ENCODE measurements at regions not wholly inside any gene's neighbourhood (a gene's known extent, or its start where the extent isn't known, plus 50 kb on each side); places are given as distances from the start of the nearest gene placed in this dataset.
"Not testable (repeated sequence)": the region's sequence is repeated elsewhere in the genome, so short reads cannot be mapped to it uniquely, and the experiment has no call there.

DNA sequence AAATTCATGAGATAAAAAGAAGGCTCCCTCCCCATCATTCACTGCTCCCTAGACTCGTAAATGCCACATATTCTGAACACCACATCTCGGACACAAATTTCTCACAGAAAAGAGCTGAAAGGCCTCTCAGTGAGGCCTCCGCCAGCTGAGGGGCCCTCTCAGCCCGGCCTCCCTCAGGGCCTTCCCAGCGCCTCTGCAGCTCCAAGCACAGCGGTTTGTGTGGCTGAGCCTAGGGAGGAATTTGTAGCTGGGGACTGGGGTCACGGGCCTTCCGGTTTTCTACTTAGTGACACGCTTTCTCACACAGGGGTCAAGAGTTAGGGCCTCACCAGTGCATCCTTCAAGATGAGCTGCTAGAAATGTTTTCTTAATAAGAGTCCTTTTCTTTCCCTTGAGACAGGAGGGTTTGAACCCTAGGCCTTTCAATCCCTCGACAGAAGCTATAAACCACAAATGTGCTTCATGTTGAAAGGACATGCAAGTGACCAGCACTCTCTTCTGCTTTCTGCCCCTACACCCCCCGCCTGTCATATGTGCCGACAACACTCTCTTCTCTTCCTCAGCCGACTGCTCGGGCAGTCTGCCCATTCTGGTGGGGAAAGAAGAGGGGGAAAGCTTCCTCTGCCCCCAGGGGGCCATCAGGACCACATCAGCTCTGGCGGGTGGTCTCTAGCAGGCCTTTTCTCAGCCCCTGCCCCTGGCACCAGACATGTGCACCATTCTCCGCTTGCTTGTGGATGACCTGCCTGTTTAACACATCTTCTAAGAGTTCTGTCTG is 104.9 kb downstream of the CHIC2 start:
- DNase-seq, result no peak

- DNase-seq, result no peak
Observed at GRCh38 chr4:53956454-53956853, 108.0 kb downstream of the CHIC2 start.

DNA sequence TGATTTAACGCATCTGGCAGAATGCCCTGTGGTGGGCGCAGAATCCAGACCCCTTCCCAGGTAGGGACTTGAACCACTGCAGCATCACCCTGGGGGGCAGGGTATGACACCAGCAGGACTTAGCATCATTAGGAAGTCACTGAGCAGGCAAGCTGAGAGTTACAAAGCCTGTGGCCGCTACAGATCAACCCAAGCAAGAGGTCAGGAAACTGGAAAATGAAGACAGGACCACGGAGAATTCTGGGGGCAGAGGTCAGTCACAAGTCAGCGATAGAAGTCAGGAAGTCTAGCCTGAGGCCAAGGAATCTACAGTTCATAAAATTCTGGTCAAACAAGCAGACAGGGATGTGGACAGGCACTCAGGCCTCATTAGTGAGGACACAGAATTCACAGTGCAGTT is 108.4 kb downstream of the CHIC2 start:
- DNase-seq, result no peak

GRCh38 chr4:53951414-53951813 is 113.0 kb downstream of the CHIC2 start:
- no peak for DNase-seq

GRCh38 chr4:53943345-53944085 is 120.9 kb downstream of the CHIC2 start:
- peak; percentile 51 for DNase-seq

- DNase-seq, result no peak
Observed at GRCh38 chr4:53942712-53943111, 121.7 kb downstream of the CHIC2 start.

- no peak for DNase-seq
Observed at GRCh38 chr4:53941331-53941730, 123.1 kb downstream of the CHIC2 start.

GRCh38 chr4:53939892-53940291 is 124.5 kb downstream of the CHIC2 start:
- not testable (repeated sequence) for DNase-seq

- no peak for DNase-seq
Observed at GRCh38 chr4:53937918-53938317, 126.5 kb downstream of the CHIC2 start.

DNA sequence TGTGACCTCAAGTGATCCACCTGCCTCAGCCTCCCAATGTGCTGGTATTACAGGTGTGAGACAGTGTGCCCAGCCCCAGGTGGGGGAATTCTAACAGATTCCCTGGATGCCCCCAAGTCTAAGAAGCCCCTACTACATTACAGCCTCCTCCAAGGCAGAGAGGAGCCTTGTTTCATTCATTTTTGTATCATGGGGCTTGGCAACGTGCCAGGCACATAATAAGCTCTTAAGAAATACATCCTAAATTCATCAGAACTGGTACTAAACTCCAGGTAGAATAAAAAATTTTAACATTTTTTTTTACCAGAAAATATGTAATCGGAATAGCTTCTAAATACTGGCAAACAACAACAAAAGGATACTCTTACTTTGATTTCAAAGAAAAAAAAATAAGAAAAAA is 127.1 kb downstream of the CHIC2 start:
- DNase-seq, result no peak

DNA sequence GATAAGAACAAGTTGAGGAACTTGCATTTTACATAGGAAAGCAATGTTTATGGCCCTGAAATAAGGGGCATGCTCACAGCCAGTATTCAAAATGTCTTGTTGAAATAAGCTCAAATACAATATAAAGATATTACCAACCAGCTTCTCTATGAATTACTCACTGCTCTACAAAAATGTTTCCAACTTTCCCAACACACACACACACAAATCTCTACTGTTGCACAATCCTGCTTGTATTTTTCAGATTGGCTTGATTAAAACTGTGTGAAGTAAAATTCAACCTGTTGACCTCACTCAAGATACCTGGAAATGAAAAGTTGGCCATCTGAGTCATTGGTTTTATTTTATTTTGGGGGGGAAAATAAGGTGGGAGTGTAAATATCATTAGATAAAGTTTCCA is 128.6 kb downstream of the CHIC2 start:
- DNase-seq, result no peak

- DNase-seq, result no peak
Observed at GRCh38 chr4:53932796-53933610, 131.4 kb downstream of the CHIC2 start.

DNA sequence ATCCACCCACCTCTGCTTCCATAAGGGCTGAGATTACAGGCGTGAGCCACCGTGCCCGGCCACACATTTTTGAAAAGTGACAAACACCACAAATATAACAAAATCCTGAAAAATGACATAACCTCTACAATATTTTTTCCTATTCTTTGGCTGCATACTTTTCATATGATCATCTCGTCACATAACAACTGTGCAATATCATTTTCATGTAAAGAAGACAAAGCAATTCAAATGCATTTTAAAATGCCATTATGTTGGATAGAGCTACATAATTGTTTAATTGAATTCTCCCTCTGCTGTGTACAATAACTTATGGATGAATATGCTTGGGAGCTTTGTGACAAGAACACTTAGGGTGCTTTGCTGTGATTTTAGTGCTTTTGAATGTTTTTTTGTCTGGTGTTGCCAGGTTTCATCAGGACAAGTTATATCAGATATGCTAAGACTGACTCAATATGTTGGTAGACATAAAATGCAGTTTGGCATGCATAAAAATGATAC is 132.9 kb downstream of the CHIC2 start:
- DNase-seq, result no peak

DNA sequence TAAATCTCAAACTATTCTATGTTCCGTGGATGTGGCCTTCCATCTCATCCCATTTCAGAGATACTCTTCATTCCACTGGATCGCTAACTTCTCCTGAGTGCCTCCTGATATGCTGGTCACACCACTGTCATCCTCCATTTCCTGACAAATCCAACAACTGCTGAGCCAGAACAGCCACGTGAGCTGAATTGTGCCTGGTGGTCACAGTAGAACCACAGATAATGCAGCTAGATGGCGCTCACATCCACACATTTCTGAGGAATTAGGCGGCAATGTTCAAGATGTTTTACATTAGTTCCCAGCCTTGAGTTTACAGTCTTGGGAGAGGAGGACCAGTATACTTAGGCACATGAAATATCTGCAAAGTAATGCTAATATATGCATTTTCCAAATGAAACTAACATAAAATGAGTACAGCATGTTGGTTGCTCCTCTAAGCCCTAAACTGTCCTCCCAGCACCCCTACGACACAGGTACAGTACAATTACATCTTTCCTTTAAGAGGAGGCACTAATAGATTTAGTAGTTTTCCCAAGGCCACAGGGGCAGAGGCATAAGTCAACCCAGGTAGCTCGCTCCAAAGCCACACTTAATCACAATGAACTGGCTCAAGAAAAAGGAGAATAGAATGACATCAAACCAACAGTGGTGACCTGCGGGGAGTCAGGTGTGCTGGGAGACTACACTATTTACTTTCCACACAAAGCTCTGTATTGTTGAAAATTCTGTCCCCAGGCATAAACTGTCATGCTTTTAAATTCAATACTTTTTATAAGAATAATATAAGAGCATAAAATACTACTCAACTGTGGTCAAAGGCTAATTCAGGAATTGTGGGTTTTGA is 134.2 kb downstream of the CHIC2 start:
- peak; percentile 63 for DNase-seq

GRCh38 chr4:53929311-53929710 is 135.1 kb downstream of the CHIC2 start:
- no peak for DNase-seq

DNA sequence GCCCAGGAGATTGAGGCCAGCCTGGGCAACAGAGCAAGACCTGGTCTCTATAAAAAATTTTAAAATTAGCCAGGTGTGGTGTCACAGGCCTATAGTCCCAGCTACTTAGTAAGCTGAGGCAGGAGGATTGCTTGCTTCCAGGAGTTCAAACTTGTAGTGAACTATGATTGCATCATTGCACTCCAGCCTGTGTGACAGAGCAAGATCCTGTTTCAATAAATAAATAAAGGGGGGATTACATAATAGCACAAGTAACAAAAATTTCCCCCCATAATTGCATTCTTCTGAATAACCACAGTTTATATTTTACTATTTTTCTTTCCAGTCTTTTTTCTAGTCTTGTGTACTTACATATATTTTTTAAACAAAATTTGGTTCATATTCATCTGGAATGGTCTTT is 135.6 kb downstream of the CHIC2 start:
- DNase-seq, result no peak

- DNase-seq, result no peak
Observed at GRCh38 chr4:53925050-53925605, 139.3 kb downstream of the CHIC2 start.

- DNase-seq, result no peak
Observed at GRCh38 chr4:53924333-53925049, 139.9 kb downstream of the CHIC2 start.

DNA sequence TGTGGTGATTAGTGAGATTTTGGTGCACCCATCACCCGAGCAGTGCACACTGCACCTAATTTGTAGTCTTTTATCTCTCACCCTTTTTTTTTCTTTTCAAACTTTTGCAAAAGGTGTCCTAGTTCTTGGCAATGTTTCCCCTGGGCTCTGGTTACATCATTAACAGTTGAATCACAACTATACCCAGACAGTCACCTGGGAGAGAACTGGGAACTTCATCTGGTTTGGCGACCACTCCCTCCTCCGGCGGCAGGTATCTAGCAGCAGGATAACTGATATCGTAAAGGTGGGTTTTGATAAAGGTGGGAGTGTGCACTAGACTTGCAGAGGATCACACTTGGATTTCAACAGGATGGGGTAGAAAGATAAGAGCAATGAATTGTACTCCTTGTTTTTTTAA is 140.5 kb downstream of the CHIC2 start:
- DNase-seq, result no peak

DNA sequence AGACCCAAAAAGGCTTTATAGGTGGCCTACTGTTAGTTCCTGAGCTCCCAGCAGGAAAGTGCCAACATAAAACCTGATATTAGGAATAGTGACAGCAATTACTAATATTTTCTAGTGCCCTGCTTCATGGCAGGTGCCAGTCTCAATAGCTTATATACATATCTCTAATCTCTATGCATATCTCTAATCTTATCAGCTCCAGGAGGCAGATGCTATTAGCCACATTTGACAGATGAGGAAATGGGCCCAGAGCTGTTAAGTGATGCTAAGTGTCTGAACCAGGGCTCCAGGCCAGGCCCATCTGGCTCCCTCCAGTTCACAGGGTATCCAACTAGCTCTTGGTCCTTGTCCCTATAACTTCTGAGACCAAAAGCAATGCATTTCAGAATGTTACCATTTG is 142.5 kb downstream of the CHIC2 start:
- DNase-seq, result no peak

GRCh38 chr4:53920883-53921282 is 143.5 kb downstream of the CHIC2 start:
- DNase-seq, result no peak

All from NCI-H774 (cell line).